Esophagus muscularis mucosa (tissue), 4 donors: ENCODE measurements at regions not wholly inside any gene's neighbourhood (a gene's known extent, or its start where the extent isn't known, plus 50 kb on each side); places are given as distances from the start of the nearest gene placed in this dataset.

Source experiments
- CTCF ChIP-seq, 3 experiments: fragments of 200-600 bp in 2 of 3; fragments of 450-650 bp in 1 of 3; sonication (generic) in 2 of 3; IDR thresholded peaks; one replicate each; pipeline ENCODE4 v1.5.1; 2017 to 2019; ENCODE audit warnings: antibody characterized with exemption in 3 of 3, mild to moderate bottlenecking in 2 of 3, moderate library complexity in 1 of 3
- EP300 ChIP-seq: sonication (generic); formaldehyde crosslinking; IDR thresholded peaks from one replicate; pipeline ENCODE4 v1.6.1; 2017; ENCODE audit warnings: antibody characterized with exemption
- POLR2A ChIP-seq: fragments of 450-650 bp; IDR thresholded peaks from one replicate; pipeline ENCODE4 v1.6.1; 2017; ENCODE audit warnings: antibody characterized with exemption, moderate library complexity, mild to moderate bottlenecking, low read depth
- POLR2AphosphoS5 ChIP-seq, 2 donors: sonication (generic); formaldehyde crosslinking; IDR thresholded peaks; one replicate each; pipeline ENCODE4 v1.6.1; 2017; ENCODE audit warnings: antibody characterized with exemption in 2 of 2

- no peak for TF ChIP-seq CTCF (IDR thresholded peaks at IDR 0.05)
- TF ChIP-seq POLR2AphosphoS5 (IDR thresholded peaks at IDR 0.05), result no peak
- no peak for TF ChIP-seq EP300
- TF ChIP-seq POLR2A, result no peak
Observed at GRCh38 chr2:224174990-224175389, 135.9 kb upstream of the SERPINE2 start.
